Memory B cell (primary cell): ENCODE measurements at regions not wholly inside any gene's neighbourhood (a gene's known extent, or its start where the extent isn't known, plus 50 kb on each side); places are given as distances from the start of the nearest gene placed in this dataset.
A peak's percentile ranks its signal among the peaks of the same experiment; 100 is the strongest.

Experiments
- ATAC-seq: fragments of 150-1000 bp; cut with Tn5 transposase; 2 replicates; pipeline ENCODE4 v1.10.0; 2021; ENCODE audit warnings: low read depth, mild to moderate bottlenecking, moderate library complexity
- DNase-seq, 2 donors: peaks; one replicate each; pipeline ENCODE4 v3.0.0; 2022; ENCODE audit warnings: low spot score in 2 of 2
- H3K27ac Mint-ChIP-seq: one replicate; pipeline ENCODE4 v1.8.0; 2022; ENCODE audit warnings: mild to moderate bottlenecking, moderate library complexity, mixed read lengths
- H3K27me3 Mint-ChIP-seq: one replicate; pipeline ENCODE4 v1.8.0; 2022; ENCODE audit warnings: mixed read lengths
- H3K36me3 Mint-ChIP-seq: one replicate; pipeline ENCODE4 v1.8.0; 2022; ENCODE audit warnings: mild to moderate bottlenecking, mixed read lengths
- H3K4me1 Mint-ChIP-seq: one replicate; pipeline ENCODE4 v1.8.0; 2022; ENCODE audit warnings: mixed read lengths
- H3K4me3 Mint-ChIP-seq: one replicate; pipeline ENCODE4 v1.8.0; 2022; ENCODE audit warnings: mild to moderate bottlenecking, moderate library complexity, mixed read lengths
- H3K9me3 Mint-ChIP-seq: one replicate; pipeline ENCODE4 v1.8.0; 2022; ENCODE audit warnings: mixed read lengths

DNA sequence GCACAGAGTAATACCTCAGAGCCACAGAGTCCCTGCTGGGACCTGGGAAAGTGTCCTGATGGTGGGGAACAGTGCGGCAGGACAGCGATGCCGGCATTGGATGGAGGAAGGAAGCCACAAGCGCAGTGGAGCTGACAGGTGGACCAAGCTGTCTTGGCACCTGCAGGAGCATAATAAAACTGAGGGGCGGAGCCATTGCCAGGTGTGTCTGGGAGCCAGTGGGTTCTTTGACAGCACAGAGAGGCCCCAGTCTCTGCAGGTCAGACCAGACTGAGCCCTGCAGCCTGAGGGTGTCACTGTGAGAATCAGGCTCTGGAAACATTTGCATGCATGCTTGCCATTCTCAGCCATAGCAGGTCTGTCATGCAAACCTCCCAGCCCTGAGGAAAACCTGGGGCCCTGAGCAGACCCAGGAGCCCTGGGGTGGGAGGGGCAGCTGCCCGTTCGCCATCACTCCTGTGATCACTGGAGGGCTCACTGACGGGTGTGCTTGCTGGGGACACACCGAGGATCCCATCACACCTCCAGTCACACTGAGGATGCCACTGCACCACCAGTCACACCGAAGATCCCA lies 210.5 kb upstream of the HDAC4 start:
- H3K9me3 Mint-ChIP-seq = peaks cover 2% of the 10 kb centered on the region
- DNase-seq (no peak), ATAC-seq (no peak)
- H3K27ac Mint-ChIP-seq = no peak overlapping the region
- H3K36me3 Mint-ChIP-seq = no peaks in the 10 kb centered on the region
- H3K27me3 Mint-ChIP-seq = peaks cover 8% of the 10 kb centered on the region
- no peak overlapping the region for H3K4me3 Mint-ChIP-seq
- H3K4me1 Mint-ChIP-seq = no peaks in the 10 kb centered on the region

DNA sequence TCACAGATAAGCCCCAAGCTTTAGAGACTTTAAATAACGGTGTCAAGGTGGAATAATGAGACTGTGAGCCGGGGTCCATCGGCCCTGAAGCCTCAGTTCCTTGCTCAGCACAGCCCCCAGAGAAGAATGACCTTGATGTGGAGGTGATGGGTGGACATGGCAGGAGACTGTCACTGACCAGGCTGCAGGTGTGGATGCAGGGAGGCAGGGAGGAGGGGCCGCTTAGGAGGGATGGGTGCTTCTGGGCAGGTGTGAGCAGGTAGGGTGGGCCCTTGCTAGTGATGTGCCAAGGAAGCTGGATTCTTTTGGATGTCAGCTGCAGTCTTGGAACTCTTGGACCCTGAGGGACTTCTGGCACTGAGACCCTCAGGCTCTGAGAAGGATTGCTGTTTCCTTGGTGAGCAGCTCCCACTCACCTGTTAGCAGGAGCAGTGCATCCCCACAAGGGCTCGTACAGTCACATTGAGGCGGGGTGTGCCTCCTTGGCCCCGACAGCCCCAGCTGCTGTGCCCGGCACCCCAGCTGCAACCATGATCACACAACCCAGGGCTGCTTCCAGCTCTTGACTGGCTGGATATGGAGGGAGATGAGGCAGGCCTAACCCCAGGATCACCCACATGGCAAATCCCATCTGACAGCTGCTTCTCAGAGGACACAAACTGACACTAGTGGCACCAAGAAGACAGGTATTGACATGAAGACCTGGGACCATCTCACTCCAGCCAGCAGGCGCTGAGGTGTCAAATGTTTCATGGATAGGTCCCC lies 209.8 kb upstream of the HDAC4 start:
- Mint-ChIP-seq H3K27ac (no peak overlapping the region), H3K4me1 (no peaks in the 10 kb centered on the region), H3K9me3 (peaks cover 2% of the 10 kb centered on the region), H3K27me3 (peaks cover 8% of the 10 kb centered on the region), H3K36me3 (no peaks in the 10 kb centered on the region), H3K4me3 (no peak overlapping the region)
- DNase-seq = no peak
- ATAC-seq = no peak

DNA sequence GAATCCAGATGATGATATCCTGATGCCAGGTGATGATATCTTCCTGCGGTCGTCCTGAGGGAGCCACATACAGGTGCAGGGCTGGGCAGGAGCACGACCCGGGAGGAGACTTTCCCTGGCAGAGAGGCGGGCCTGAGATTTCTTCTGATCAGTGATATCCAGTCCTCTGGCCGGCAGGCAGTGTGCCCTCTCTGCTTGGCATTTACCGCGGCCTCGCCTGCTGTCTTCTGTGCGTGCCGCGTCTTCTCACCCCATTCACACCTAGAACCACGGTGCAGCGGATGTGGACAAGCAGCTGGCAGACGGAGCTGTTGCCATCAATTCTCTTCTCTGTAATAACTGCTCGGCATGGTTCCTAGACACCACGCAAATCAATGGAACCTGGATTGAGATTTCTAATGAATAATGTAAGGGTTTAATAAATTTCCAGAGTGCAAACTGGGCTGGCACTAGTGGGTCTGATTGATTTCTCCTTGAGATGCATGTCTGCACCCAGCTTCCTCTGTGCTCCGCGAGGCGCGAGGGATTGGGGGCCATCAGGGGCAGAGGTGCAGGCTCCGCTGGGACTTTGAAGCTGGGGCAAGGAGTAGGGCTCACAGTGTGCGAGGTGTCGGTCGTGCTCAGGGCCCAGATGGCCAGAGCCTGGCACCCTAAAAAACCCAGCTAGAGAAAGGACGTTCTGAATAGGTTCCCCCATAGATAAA lies 208.9 kb upstream of the HDAC4 start:
- peaks cover 8% of the 10 kb centered on the region for H3K27me3 Mint-ChIP-seq
- ATAC-seq (no peak), DNase-seq (no peak)
- no peaks in the 10 kb centered on the region for H3K4me1 Mint-ChIP-seq
- H3K9me3 Mint-ChIP-seq = peaks cover 2% of the 10 kb centered on the region
- H3K4me3 Mint-ChIP-seq = no peak overlapping the region
- H3K36me3 Mint-ChIP-seq = no peaks in the 10 kb centered on the region
- no peak overlapping the region for H3K27ac Mint-ChIP-seq

DNA sequence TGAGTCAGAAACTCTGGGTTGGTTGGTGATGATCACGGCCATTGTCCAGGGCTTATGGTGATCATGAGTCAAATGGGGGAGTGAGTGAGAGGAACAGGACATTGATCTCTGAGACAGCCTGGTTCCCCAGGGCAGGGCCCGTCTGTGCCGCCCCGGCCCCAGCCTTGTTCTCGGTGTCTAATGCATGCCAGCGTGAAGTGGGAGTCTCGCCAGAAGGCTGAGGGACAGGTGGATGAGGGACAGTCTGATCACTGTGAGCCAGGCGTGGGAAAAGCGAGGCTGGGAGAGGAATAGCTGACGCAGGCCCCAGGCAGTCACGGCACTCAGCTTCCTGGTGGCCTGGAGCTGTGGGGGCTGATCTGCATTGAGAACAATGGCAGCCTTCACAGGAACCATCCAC lies 208.3 kb upstream of the HDAC4 start:
- Mint-ChIP-seq H3K27ac (no peak overlapping the region), H3K4me3 (no peak overlapping the region), H3K36me3 (no peaks in the 10 kb centered on the region), H3K4me1 (no peaks in the 10 kb centered on the region), H3K9me3 (peaks cover 2% of the 10 kb centered on the region), H3K27me3 (peaks cover 8% of the 10 kb centered on the region)
- no peak for DNase-seq
- ATAC-seq = no peak

DNA sequence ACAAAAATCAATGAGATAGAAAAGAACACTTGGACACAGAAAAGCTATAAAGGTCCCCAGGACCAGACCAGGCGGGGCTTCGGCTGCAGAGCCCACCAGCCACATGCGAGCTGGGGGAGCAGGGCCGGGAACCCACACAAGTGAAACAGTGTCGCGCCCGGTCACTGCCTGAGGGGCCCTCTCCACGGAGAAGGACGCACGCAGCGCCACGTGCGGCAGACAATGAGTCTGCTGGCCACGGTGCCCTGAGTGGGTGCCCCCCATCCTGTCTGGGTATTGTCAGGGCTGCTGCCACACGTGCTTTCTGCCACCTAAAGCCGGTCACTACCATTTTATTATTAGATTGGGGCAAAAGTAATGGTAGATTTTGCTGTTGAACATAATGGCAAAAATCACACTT lies 207.9 kb upstream of the HDAC4 start:
- ATAC-seq = no peak

DNA sequence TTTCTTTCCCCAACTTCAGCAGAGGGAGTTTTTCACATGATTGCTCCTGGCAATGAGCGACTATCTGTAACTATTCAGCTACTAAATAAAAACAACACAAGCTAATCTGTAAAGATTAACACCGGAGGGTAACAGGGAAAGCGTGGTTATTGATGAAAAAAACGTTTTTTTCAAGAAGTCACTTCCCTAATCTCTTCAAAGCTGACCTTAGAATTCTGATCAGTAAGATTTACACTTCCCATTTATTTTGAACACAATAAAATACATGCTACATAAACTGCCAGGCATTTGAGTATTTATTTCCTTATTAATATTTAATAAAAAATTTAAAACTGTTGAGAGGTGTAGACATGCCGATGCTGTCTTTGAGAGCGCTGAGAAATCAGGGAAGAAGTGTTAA lies 207.4 kb upstream of the HDAC4 start:
- no peak for ATAC-seq
- H3K27ac Mint-ChIP-seq = no peak overlapping the region

More for the DNA sequence above, 207.9 kb upstream of the HDAC4 start:
- H3K4me1 Mint-ChIP-seq = no peaks in the 10 kb centered on the region
- no peak overlapping the region for H3K27ac Mint-ChIP-seq
- H3K9me3 Mint-ChIP-seq = peaks cover 2% of the 10 kb centered on the region
- no peak overlapping the region for H3K4me3 Mint-ChIP-seq
- H3K36me3 Mint-ChIP-seq = no peaks in the 10 kb centered on the region
- peaks cover 8% of the 10 kb centered on the region for H3K27me3 Mint-ChIP-seq
- no peak for DNase-seq

DNA sequence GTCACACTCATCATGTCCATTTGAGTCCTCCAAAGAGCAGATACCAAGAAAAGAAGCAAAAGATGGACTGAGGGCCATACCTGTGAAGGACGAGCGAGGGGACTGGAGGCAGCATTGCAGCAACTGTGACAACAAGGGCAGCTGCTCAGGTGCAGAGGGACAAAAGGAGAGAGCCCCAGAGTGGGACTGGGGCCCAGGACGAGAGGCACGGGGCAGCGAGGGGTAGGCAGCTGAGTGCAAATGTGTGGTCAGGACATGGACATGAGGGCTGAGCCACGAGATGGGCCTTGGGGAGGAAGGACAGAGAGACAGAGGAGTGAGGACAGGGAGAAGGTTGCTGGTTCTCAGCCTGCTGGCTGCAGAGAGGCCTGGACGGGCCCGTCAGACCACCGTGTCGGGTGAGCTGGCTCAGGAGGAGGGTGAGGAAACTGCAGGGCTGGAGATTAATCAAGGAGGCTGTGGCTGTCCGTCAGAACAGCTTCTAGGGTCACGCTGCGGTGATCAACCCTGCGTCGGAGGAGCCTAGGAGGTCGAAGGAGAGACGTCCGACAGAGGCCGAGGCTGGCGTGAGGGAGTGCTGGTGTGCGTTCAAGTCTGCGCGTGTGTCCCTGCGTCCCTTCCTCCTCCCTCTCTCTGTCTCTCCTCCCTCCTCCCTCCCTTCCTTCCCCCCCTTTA lies 206.8 kb upstream of the HDAC4 start:
- DNase-seq = no peak
- no peak overlapping the region for H3K27ac Mint-ChIP-seq
- H3K4me1 Mint-ChIP-seq = no peaks in the 10 kb centered on the region
- no peak for ATAC-seq
- peaks cover 11% of the 10 kb centered on the region for H3K27me3 Mint-ChIP-seq
- H3K4me3 Mint-ChIP-seq = no peak overlapping the region
- H3K9me3 Mint-ChIP-seq = peaks cover 2% of the 10 kb centered on the region
- H3K36me3 Mint-ChIP-seq = no peaks in the 10 kb centered on the region

More for the DNA sequence above, 207.4 kb upstream of the HDAC4 start:
- DNase-seq = no peak
- Mint-ChIP-seq H3K36me3 (no peaks in the 10 kb centered on the region), H3K4me1 (no peaks in the 10 kb centered on the region), H3K4me3 (no peak overlapping the region), H3K27me3 (peaks cover 8% of the 10 kb centered on the region), H3K9me3 (peaks cover 2% of the 10 kb centered on the region)

DNA sequence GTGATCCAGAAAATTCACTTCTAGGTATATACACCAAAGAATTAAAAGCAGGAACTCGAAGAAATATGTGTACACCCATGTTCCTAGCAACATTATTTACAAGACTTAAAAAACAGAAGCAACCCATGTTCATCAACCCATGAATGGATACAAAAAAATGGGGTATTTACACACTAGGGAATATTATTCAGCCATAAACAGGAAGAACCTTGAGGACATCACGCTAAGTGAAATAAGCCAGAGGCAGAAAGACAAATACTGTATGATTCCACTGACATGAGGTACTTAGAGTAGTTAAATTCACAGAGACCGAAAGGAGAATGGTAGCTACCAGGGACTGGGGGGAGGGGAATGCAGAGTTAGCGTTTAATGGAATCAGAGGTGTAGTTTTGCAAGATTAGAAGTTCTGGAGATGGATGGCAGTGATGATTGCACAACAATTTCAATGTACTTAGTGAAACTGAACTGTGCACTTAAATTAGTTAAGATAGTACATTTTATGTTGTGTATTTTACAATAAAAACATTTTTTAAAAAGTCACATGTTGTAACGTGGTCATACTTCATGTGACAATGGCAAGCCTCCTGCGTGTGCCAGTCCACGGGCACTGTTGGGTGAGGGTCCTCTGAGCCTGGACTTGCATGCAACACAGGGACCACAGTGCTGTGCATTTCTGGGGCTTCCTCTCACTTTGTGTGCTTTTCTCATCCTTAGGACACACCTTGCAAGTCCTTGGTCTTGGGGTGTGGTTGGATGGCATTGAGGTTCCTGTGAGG lies 206.1 kb upstream of the HDAC4 start:
- Mint-ChIP-seq H3K9me3 (peaks cover 2% of the 10 kb centered on the region), H3K27ac (no peak overlapping the region), H3K36me3 (no peaks in the 10 kb centered on the region), H3K27me3 (peaks cover 11% of the 10 kb centered on the region), H3K4me1 (no peaks in the 10 kb centered on the region), H3K4me3 (no peak overlapping the region)
- DNase-seq = peak in 1 of 2 donors; percentile 5
- ATAC-seq = no peak

DNA sequence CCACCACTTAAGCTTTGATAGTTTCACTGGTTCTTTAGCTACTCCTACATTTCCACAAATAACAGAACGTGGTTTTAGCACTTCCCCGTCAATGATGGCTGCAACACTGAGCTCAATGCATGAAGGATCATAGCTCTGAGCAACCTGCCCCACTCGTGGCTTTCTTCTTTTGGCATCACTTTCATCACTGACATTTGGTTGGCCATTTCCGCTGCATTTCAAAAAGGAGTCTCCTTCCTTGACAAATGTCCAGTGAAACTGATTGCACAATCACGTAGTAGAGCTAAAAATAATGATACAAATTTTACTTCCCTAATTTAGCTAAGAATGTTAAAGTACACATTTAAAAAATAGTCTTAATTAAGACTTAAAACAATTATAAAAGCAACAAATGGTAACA lies 205.2 kb upstream of the HDAC4 start:
- Mint-ChIP-seq H3K9me3 (peaks cover 2% of the 10 kb centered on the region), H3K4me3 (no peak overlapping the region), H3K36me3 (no peaks in the 10 kb centered on the region), H3K27me3 (peaks cover 11% of the 10 kb centered on the region), H3K27ac (no peak overlapping the region), H3K4me1 (no peaks in the 10 kb centered on the region)
- DNase-seq = no peak
- ATAC-seq = no peak

DNA sequence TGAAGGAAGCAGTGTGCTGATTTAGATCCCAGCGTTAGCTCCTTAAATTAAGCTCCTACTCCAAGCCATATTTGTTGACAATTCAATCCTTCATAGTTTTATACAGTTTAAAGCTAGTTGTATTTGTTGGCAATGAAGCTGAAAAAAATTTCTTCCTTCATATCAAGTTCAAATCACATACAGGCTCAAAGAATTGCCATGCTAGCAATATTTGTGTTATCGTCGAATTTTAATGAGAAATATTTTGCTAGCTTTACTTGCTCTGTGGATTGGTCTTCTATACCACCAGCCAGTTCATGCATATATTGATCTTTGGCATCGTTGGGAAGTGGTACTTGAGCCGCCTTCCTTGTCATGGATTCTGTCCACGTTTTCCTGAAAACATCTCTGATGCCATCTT lies 204.6 kb upstream of the HDAC4 start:
- DNase-seq = no peak
- H3K4me1 Mint-ChIP-seq = no peaks in the 10 kb centered on the region
- H3K27ac Mint-ChIP-seq = no peak overlapping the region
- H3K9me3 Mint-ChIP-seq = peaks cover 2% of the 10 kb centered on the region
- no peak overlapping the region for H3K4me3 Mint-ChIP-seq
- peaks cover 11% of the 10 kb centered on the region for H3K27me3 Mint-ChIP-seq
- ATAC-seq = no peak
- H3K36me3 Mint-ChIP-seq = no peaks in the 10 kb centered on the region

DNA sequence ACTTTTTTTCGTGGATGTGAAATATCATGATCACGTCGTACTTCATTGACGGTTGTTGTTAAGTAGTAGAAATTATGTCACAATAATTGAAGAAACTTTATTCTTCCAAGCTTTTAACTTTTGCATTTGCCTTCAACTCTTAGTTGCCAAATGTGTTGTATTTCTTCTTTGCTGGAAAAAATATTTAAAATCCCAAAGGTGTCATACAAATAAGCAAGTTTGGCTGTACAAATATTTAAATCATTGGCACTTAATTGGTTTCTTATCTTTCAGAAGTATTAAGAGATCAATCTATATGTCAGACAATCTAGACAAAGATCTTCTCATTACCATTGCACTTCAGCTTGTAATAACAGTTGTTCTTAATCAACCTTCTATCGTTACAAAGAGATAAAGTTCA lies 204.0 kb upstream of the HDAC4 start:
- DNase-seq (no peak), ATAC-seq (no peak)
- Mint-ChIP-seq H3K27ac (no peak overlapping the region), H3K36me3 (no peaks in the 10 kb centered on the region), H3K4me1 (no peaks in the 10 kb centered on the region), H3K4me3 (no peak overlapping the region), H3K9me3 (peaks cover 2% of the 10 kb centered on the region), H3K27me3 (peaks cover 10% of the 10 kb centered on the region)

DNA sequence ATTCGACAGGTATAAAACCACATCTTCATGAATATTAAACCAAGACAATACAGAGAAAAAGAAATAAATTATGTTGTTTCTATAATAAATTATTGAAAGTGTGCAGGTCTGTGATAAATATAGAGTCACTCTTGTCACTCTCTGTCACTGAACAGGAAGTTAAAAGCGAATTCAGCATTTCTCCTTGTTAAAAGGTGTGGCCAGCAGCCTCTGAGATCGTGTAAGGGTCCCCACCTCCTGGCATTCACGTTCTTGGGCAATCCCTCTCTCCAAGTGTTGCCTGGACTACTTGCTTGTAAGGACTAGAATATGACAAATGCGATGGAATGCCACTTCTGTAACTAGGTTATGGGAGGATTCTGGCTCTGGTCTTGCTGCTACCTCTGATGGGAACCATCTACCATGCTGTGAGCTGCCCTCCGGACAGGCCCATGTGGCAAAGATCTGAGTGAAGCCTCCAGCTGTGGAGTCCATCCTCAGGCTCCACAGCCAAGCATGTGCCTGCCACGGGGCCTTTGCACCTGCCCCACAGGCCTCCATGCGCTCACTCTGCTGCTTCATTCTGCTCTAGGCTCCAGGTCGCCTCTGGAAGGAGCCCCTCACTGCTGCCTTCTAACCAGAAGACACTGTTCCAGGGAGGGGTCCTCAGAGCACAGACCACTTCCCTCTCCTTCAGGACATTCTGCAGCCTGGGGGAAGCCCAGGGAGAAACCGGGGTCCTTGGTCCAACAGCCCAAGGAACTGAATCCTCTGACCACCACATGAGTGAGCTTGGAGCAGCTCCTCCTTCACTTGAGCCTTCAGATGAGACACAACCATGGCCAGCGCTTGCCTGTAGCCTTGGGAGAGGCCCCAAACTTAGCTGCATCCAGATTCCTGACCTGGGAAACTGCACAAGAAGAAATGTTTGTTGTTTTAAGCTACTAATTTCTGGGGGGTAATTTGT lies 202.9 kb upstream of the HDAC4 start:
- H3K27ac Mint-ChIP-seq = no peak overlapping the region
- peaks cover 2% of the 10 kb centered on the region for H3K9me3 Mint-ChIP-seq
- no peaks in the 10 kb centered on the region for H3K4me1 Mint-ChIP-seq
- ATAC-seq (no peak), DNase-seq (peak in 1 of 2 donors; percentile 9)
- H3K27me3 Mint-ChIP-seq = peaks cover 9% of the 10 kb centered on the region
- no peak overlapping the region for H3K4me3 Mint-ChIP-seq
- no peaks in the 10 kb centered on the region for H3K36me3 Mint-ChIP-seq
